Glutamatergic neuron (in vitro differentiated cells): ENCODE measurements at regions not wholly inside any gene's neighbourhood (a gene's known extent, or its start where the extent isn't known, plus 50 kb on each side); places are given as distances from the start of the nearest gene placed in this dataset.
A peak's percentile ranks its signal among the peaks of the same experiment; 100 is the strongest.

Experiments used
- DNase-seq: peaks from one replicate; pipeline ENCODE4 v3.0.0; 2022
- H3K27ac Mint-ChIP-seq: one replicate; pipeline ENCODE4 v1.8.0; 2020; ENCODE audit warnings: mild to moderate bottlenecking, mixed read lengths, inconsistent platforms; ENCODE audit not compliant: unreplicated experiment
- H3K27me3 Mint-ChIP-seq: one replicate; pipeline ENCODE4 v1.8.0; 2020; ENCODE audit warnings: mild to moderate bottlenecking, moderate library complexity, mixed read lengths, inconsistent platforms; ENCODE audit not compliant: unreplicated experiment
- H3K36me3 Mint-ChIP-seq: one replicate; pipeline ENCODE4 v1.8.0; 2020; ENCODE audit warnings: mild to moderate bottlenecking, mixed read lengths, inconsistent platforms; ENCODE audit not compliant: unreplicated experiment
- H3K4me1 Mint-ChIP-seq: one replicate; pipeline ENCODE4 v1.8.0; 2020; ENCODE audit warnings: mild to moderate bottlenecking, low read depth, mixed read lengths, inconsistent platforms; ENCODE audit not compliant: unreplicated experiment
- H3K4me3 Mint-ChIP-seq: one replicate; pipeline ENCODE4 v1.8.0; 2020; ENCODE audit warnings: mild to moderate bottlenecking, mixed read lengths, inconsistent platforms; ENCODE audit not compliant: unreplicated experiment
- H3K9me3 Mint-ChIP-seq: one replicate; pipeline ENCODE4 v1.8.0; 2020; ENCODE audit warnings: mild to moderate bottlenecking, moderate library complexity, mixed read lengths, inconsistent platforms; ENCODE audit not compliant: unreplicated experiment
- CTCF ChIP-seq: fragments of 200-600 bp; sonication (generic); IDR thresholded peaks from one replicate; pipeline ENCODE4 v1.5.0; 2021; ENCODE audit not compliant: partially characterized antibody, unreplicated experiment

- no peaks in the 10 kb centered on the region for H3K9me3 Mint-ChIP-seq
- H3K4me1 Mint-ChIP-seq, result no peaks in the 10 kb centered on the region
- H3K36me3 Mint-ChIP-seq, result no peaks in the 10 kb centered on the region
- no peak for DNase-seq
- H3K27ac Mint-ChIP-seq, result no peak overlapping the region
- H3K27me3 Mint-ChIP-seq, result peaks cover 1% of the 10 kb centered on the region
- no peak overlapping the region for H3K4me3 Mint-ChIP-seq
- TF ChIP-seq CTCF, result peak; percentile 37
Observed at GRCh38 chr2:145638675-145639074, 1118.8 kb upstream of the ZEB2 start.

- H3K4me1 Mint-ChIP-seq, result peaks cover 4% of the 10 kb centered on the region
- H3K27me3 Mint-ChIP-seq, result no peaks in the 10 kb centered on the region
- no peak overlapping the region for H3K4me3 Mint-ChIP-seq
- no peak overlapping the region for H3K27ac Mint-ChIP-seq
- TF ChIP-seq CTCF, result no peak
- no peaks in the 10 kb centered on the region for H3K36me3 Mint-ChIP-seq
- H3K9me3 Mint-ChIP-seq, result peaks cover 1% of the 10 kb centered on the region
- DNase-seq, result no peak
Observed at GRCh38 chr2:145635706-145636427, 1115.9 kb upstream of the ZEB2 start.

- H3K27ac Mint-ChIP-seq, result no peak overlapping the region
- TF ChIP-seq CTCF, result no peak
Observed at GRCh38 chr2:145631561-145631960, 1111.6 kb upstream of the ZEB2 start.

GRCh38 chr2:145626301-145626700 lies 1106.4 kb upstream of the ZEB2 start:
- no peak for DNase-seq
- Mint-ChIP-seq H3K4me3 (no peak overlapping the region), H3K9me3 (no peaks in the 10 kb centered on the region), H3K36me3 (no peaks in the 10 kb centered on the region), H3K27me3 (no peaks in the 10 kb centered on the region), H3K4me1 (no peaks in the 10 kb centered on the region), H3K27ac (no peak overlapping the region)
- no peak for TF ChIP-seq CTCF

More at GRCh38 chr2:145631561-145631960, 1111.6 kb upstream of the ZEB2 start:
- no peak for DNase-seq
- Mint-ChIP-seq H3K4me1 (peaks cover 4% of the 10 kb centered on the region), H3K27me3 (no peaks in the 10 kb centered on the region), H3K36me3 (no peaks in the 10 kb centered on the region), H3K9me3 (peaks cover 1% of the 10 kb centered on the region), H3K4me3 (no peak overlapping the region)

- no peaks in the 10 kb centered on the region for H3K27me3 Mint-ChIP-seq
- no peak overlapping the region for H3K27ac Mint-ChIP-seq
- DNase-seq, result no peak
- no peak overlapping the region for H3K4me3 Mint-ChIP-seq
- no peaks in the 10 kb centered on the region for H3K36me3 Mint-ChIP-seq
- no peaks in the 10 kb centered on the region for H3K4me1 Mint-ChIP-seq
- no peaks in the 10 kb centered on the region for H3K9me3 Mint-ChIP-seq
- TF ChIP-seq CTCF, result no peak
Observed at GRCh38 chr2:145625111-145625510, 1105.2 kb upstream of the ZEB2 start.
